ENCODE measurements at regions not wholly inside any gene's neighbourhood (a gene's known extent, or its start where the extent isn't known, plus 50 kb on each side); places are given as distances from the start of the nearest gene placed in this dataset.

DNA sequence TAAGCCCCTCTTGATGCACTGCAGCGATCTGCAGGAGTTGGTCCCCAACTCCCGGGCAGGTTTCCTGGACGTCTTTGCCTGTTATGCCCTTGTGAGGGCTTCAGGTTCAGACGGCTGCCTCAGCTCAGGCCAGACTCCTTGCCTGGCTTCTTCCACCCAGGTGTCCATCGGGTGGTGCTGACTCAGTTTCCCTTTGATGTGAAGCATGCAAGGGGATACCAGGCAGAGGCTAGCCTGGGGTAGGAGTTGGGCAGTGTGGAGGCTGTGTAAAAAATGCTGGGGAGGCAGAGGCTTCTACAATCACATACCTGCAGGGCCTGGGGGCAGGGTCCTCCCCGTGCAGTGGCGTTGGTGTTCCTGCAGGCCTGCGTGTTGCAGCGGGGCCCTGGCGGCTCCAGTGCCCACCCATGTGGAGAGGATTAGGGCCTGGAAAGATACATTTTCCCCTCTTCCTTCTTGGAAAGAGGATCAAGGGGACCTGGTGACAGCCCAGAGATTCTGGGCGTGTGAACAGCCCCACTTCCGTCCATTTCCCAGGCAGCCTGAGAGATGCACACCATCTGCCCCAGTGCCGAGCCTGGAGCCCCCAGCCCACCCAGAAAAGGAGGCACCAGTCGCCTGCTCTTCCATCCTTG lies 338.3 kb downstream of the DYSF start:
- DNase-seq (ENCODE audit: low read depth in 2 of 2), result no peak

DNA sequence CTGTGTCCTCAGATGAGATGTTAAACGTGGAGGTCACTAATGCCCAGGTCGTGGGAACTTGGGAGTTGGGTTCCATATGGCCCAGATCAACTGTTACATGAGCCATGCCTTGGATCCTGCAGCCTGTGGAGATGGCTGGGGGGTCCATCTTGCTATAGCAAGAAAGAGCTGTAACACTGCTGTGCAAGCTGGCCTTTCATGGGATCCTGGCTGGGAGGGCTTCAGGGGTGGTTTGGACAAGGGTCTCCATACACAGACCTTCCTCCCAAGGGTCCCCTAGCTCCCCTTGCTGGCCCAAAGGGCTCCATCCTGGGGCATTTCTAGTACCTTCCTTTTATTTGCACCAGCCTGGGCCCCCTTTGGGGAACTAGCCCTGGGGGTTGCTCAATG lies 337.7 kb downstream of the DYSF start:
- DNase-seq (ENCODE audit: low read depth in 2 of 2), result no peak

DNA sequence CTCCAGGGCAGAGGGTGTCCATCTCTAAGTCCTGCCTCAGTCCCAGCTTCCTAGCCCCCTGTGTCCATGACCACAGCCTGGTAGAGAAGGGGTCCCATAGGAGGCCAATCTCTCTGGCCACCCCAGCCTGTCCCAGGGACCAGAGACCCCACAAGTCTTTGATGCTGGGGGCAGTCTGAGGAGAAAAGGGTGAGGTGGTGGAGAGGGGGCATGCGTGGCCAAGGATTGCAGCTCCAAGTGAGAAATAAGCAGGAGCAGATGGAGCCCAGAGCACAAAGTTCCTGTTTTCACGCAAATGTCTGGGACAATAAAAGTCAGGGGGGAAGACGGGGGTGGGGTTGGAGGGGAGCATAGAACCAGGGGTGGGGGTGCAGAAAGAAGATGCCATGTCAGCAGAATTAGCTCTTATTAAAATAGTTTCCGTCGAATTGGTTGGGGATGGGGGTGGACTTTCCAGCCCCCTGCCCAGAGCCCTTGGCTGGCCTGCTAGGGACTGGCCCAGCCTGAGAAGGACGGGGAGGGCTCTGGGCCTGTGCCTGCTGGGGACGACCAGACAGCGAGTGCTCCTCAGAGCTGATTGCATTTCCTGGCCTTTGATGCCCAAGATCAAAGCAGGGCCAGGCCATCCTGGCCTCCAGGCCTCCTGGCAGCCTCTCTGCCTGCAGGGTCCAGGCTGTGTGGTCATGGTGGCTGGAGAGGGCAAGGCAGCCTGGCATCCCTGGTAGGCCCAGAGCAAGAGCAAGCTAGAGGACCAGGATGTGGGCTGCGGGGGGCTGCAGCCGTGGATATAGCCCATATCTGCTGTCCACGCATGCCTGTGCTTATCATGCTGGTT lies 337.1 kb downstream of the DYSF start:
- DNase-seq (ENCODE audit: low read depth in 2 of 2), result no peak

DNA sequence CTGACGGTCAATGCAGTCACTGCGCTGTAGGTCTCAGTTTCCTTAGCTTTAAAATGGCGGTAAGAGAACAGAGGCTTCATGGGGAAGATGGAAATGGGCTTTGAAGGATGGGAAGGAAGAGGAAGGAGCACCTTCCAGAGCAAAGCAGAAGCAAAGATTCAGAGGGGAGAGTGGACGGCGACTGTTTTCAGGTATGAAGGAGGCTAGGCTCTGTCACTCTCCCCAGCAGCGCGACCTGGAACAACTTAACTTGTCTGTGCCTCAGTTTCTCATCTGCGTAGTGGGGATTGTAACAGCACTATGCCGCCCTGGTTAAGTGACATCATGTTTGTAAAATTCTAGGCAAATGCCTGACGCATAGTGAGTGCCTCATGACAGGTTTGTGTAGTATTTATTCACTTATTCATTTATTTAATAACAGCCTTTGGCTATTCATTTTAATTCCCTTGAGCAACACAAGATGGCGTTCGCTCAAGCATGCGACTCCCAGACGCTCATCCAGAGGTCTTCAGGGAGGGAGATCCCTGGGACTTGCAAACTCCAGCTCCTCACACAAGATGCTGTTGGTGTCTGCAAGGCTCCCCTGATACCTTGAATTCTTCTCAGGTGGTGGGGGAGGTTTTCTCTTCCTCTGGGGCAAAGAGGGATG lies 336.3 kb downstream of the DYSF start:
- DNase-seq (ENCODE audit: low read depth in 2 of 2), result no peak

DNA sequence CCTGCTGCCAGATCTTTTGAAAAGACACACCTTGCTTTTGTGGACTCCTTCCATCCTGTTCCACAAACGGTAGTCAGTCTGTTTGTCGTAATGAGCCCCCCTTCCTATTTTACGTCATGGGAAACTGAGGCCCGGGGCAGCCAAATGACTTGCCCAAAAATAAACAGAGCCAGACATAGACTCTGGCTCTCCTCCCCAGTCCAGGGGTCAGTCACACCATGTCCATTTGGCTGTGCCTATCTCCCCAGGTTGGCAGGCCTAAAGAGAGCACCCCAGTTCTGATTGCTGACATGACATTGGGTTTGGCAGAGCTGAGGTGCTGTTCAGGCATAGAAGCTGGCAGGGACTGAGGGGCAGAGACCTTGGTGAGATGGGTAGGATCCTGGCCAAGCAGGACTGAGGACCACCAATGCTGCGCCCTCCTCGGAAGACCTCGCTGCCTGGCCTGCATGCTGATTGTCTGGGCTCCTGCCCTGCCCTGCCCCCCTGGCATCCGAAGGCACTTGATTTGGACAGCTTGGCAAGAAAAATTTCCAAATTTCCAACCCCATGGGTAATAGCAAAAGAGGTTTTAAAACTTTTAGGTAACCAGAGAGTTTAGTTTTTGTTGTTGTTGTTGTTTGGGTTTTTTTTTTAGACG lies 335.4 kb downstream of the DYSF start:
- DNase-seq (ENCODE audit: low read depth in 2 of 2), result no peak

DNA sequence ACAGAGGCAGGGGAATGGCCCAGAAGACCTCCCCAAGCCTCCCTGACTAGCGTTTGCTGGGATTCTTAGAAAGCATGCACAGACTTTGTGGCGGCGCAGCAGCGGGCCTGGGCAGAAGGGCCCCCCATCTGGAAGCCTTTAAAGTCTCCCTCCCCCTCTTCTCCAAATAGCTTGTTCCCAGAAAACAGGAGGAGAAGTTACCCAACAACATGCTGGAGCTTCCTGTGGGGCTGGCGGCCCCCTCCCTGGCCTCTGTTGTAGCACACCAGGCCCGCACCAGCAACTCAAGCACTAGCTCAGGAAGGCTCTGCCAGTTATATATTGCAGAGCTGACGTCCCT lies 334.8 kb downstream of the DYSF start:
- DNase-seq (ENCODE audit: low read depth in 2 of 2), result no peak

DNA sequence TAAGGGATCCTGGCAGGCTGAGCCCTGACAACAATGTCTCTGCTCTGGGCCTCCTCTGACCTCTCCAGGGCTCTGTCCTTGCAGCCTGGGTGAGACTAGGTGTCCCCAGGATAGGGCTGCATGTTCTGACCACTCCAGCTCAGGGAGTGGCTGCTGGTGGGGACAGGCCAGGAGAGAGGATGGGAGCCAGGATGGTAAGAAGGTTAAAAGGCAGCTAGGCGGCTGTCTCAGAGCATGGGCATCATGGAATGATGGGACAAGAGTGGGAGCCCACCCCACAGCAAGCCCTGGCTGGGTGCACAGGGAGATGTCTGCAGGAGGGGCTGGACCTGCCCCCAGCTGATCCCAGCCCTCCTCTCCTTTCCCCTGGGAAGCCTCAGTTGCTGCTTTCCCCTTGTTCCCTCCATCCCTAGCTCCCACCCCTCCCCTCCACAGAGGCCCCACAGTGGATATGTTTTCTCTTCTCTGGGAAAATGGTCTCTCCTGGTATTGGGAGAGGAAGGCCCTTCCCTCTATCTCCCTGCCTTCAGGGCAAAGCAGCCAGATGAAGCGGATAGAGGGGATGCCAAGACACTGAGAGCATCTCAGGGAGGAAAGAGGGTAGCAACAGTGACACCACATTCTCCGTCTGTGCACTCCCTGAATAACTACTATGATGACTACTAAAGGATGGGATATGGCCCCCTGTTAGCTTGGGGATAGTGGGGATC lies 334.3 kb downstream of the DYSF start:
- no peak for DNase-seq (ENCODE audit: low read depth in 2 of 2)

DNA sequence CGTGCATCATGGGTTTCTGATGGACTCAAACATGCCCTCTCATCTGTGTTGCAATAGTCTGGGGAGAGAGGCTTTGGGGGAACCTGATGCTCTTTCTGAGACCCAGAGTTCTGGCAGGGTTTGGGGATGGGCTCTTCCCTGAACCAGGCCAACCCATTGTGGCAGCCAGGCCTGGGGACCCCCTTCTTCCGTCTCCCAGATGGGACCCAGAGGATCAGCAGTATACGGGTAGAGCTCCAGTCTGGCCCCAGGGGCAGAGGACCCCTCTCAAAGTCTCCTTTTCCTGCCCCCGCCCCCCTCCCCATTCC lies 333.7 kb downstream of the DYSF start:
- DNase-seq (ENCODE audit: low read depth in 2 of 2), result no peak

DNA sequence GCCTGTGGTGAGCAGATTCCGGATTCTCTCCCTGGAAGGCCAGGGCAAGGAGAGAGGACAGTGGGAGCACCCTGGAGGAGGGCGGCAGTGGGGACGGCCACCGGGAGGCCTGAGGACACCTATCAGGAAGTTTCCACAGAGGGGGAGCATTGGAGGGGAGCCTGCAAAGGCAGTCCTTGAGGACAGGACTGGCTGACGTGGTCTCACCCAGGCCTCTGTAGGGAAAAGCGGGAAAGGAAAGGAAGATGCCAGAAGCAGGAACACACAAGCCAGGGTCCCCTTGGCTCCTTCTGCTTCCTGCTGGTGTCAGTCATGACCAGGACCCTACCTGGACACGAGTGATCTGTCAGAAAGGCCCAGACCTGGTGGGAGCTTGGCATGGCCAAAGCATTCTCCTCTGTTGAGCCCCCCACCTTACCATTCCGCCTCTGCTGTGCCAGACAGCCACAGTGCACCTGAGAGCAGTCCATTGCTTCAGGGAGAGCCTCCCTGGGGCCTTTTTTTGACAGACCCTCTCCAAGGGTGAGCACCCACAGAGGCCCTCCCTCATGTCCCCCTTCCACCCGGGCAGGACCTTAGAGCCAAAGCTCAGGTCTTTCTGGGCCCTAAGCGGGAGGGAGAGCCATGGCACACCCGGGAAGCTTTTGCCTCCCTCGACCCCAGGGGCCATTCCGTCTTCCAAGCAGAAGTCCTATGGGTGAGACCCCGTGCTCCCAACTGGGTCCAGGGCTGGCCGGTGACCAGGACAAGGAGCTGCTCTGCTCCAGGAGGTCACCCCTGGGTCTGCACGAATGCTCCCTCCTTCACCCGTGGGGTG lies 333.1 kb downstream of the DYSF start:
- DNase-seq (ENCODE audit: low read depth in 2 of 2), result no peak

DNA sequence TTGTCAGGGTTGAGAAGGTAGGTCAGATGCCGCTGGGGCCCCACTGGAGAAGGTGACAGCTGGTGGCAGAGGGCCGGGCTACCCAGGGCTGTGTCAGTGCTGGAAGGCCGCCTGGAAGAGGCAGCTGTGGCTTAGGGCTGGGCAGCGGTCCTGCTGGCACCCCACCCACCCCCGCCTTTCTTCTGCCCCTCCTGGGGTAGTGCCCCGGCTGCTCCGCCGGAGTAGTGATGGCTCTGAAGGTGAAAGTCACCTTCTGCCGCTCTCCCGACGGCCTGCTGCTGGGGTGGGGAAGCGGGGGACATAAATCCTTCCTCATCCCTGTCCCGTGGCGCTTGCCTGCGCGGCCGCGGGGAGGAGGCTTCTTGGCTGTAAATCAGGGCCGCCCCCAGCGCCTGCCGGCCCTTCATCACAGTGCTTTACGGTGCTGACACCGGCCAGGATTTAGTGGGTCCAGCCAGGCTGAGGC lies 332.2 kb downstream of the DYSF start:
- DNase-seq (ENCODE audit: low read depth in 2 of 2), result no peak

DNA sequence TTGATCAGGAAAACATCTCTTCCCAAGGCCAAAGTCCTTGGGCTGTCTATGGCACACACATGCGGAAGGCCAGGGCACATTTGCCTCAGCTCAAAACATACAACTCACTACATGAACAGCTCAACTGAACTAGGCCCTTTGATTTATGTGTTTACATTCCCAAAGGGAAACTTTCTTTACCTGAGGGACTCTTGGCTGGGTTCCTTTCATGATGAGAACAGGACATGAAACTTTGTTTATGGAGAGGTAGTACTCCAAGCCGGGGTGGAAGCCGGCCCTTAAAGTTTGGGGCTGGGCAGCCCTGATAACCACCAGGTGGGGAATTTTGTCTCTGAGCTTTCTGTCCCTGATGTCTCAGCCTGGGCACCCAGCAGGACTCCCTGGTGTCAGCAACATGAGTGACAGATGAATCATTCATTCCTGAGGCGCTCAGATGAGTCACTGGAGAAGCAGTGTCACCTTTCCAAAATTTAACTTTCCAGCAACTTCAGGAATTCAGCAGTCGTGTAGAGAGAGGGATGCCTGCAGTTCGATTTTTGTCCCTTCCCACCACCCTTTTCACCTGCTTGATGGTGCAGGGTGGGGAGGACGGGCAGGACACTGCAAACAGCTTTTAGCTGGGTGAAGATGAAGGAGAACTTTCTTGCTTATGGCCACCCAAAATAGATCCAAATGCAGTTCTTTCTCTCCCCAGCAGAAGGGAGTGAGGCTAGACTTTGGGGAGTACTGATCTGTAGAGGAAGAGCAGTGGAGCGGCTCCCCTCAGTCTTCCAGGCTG lies 331.6 kb downstream of the DYSF start:
- DNase-seq (ENCODE audit: low read depth in 2 of 2), result no peak

DNA sequence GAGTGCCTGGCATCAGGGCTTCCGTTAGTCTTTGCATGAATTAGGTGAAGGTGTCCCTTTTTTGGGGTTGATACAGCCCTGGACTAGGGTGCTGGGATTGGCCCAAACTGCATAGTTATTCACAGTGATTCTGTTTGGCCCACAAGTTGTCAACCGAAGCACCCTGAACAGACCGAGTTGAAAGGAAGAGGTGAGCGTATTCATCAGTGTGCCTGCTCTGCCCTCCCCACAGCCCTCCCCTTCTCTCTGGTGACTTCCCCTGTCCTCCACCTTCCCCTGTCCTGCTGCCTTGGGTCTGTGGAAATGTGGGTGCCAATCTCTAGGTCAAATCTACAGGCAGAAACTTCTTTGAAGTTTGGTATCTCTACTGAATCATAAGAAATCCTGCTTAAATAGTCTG lies 330.5 kb downstream of the DYSF start:
- DNase-seq (ENCODE audit: low read depth in 2 of 2), result no peak

DNA sequence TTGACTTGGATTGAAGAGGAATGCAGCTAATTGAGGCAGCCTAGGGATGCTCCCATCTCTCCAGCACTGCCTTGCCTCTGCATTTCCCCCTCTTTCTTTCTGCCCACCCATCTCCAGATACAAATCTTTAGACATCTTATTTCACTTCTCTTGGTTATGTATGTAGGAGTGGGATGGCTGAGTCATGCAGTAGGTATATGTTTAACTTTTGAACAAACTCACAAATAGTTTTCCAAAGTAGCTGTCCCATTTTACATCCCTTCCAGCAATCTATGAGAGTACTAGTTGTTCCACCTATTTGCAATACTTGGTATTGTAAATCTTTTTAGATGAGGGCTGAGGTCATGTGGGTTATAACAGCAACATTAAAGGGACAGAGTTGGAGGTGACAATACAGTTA lies 329.9 kb downstream of the DYSF start:
- DNase-seq (ENCODE audit: low read depth in 2 of 2), result no peak

DNA sequence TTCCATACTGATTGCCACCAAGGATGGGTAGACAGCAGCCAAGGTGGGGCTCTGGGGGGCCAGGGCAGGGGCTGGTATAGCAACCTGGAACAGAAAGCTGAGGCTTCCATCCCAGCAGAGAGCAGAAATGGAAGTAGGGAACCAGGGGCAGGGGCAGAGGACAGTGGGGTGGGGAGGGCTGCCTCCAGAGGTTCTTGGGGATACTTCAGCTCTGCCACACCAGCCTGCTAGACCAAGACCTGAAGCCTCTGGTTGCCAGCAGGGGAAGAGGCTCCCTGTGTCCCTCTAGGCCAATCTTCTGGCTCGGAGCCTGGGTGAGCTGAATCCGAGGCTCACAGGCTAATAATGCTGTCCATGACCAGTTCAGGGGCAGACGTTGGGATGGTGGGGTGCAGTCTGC lies 329.0 kb downstream of the DYSF start:
- DNase-seq (ENCODE audit: low read depth in 2 of 2), result no peak

DNA sequence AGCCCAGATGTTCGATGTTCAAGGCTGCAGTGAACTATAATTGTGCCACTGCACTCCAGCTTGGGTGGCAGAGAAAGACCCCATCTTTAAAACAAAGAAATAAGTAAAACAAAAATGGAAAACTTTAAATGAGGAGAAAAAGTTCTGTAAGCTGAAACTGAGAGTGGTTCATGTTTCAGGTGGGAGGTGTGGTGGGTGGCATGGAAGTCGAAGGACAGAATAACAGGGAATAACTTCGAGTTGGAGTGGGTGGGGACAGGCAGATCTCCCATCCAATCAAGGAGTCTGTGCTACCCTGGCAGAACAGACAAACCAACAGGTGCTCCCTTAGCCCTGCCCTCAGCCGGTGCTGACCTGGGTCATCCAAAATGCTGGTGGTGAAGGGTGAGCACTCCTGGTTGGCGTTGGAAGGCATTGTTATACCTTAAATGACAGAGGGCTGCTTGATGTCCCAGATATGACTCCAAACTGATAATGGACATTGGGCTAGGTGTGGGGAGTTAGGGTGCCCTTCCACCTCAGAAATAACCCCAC lies 328.4 kb downstream of the DYSF start:
- no peak for DNase-seq (ENCODE audit: low read depth in 2 of 2)

DNA sequence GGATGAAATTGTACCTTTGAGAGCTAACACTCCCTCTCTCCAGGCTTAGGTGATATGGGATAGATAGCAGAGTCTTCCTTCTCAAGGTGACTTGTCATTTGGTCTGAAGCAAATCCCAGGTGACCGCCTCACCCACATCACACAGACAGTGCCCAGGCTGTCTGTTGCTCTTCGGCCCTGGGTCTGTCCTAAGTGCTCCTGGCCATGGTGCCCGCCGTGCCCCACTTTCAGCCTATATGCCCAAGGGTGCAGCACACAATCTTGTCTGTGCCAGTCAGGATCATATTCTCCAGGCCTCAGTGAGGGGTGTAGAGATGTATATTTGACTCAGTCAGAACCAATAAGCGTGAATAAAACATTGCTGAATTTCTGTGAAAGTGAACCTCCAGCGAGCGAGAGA lies 326.8 kb downstream of the DYSF start:
- no peak for DNase-seq (ENCODE audit: low read depth in 2 of 2)

DNA sequence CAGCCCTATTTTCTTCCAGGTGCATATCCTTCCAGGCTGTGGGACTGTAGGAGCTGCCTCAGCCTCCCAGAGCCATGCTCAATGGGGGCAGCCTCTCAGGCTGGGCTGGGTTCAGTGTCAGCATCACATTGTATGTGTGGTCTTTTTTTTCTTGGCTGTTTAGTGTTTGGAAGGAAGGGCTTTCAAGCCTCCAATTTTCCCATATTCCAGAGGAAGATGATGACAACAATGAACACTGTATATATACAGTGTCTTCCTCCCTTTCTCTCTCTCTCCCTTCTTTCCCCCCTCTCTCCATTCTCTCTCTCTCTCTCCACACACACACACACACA lies 326.4 kb downstream of the DYSF start:
- no peak for DNase-seq (ENCODE audit: low read depth in 2 of 2)

DNA sequence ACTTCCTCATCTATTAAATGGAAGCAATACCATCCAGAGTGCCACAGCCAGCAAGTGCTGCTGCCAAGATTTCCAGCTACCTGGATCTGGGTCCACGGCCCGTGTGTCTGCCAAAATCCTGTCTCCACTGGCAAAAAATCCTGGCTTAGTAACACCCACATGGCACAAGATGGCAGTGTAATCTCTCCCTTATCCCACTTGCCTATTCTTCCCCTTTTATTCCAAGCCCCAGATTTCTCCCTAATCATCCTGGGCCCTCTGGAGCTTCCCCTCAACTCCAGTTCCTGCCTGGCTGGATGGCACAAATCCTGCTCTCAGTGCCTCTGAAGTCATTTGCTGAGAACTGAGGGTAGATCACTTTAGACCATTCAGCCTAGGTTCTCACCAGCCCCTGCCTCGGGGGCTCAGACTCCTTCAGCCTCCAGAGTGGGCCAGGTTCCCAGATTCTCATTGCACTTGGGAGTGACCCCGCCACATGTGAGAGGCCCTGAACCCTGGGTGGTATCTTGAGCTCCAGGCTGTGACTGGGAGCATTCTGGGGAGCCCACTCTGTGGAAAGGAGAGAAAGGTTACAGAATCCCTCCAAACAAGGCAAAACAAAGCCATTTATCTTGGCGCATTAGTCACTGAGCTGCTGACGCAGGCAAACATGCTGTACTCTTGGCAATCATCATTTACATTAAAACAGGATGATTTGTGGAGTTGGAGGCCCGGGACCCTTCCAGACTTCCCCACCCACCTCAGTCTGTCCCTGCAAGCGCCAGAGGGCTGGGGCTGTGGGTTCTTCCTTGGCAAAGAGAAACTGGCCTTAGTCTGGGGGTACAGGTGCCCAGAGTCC lies 325.8 kb downstream of the DYSF start:
- DNase-seq (ENCODE audit: low read depth in 2 of 2), result no peak

DNA sequence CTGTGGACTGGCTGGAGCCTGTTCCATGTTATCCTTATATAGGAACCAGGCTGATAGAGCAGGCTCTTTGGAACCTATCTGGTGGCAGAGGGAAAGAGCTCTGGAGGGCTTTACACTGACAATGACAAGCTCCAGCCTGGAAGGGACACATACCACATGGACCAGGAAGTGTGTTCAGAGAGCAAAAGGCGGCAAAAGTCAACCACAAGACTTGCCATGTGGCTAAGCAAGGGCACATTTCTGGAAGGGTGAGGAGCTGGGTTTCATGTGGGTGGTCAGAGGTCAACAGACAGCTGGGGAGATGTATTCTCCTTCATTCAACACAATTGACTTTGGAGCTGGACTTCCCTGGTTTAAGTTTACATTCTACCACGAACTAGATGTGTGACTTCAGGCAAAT lies 325.2 kb downstream of the DYSF start:
- no peak for DNase-seq (ENCODE audit: low read depth in 2 of 2)

DNA sequence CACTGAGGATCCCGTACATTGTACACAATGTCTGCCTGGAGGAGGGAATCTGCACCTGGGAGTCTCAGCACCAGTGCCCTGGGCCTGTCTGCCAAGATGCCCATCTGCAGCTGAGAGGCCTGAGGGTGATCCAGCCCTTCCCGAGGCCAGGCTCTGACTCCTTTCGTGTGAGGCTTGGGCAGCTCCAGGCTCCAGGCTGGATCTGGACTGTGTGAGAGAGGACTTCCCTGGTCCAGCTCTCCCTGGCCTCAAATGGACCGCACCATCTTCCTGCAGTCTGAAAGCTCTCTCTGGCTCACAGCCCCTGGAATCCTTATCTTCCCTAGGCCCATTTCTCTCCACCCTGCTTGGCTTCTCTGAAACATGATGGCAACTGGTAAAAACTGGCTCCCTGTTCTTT lies 324.6 kb downstream of the DYSF start:
- no peak for DNase-seq (ENCODE audit: low read depth in 2 of 2)

Measured in stimulated activated CD8-positive, alpha-beta memory T cell treated with anti-CD3 and anti-CD28 coated beads, Interleukin-2, amount 100 ng/mL, for 48 hours (primary cell).